ENCODE measurements at regions not wholly inside any gene's neighbourhood (a gene's known extent, or its start where the extent isn't known, plus 50 kb on each side); places are given as distances from the start of the nearest gene placed in this dataset.

DNA sequence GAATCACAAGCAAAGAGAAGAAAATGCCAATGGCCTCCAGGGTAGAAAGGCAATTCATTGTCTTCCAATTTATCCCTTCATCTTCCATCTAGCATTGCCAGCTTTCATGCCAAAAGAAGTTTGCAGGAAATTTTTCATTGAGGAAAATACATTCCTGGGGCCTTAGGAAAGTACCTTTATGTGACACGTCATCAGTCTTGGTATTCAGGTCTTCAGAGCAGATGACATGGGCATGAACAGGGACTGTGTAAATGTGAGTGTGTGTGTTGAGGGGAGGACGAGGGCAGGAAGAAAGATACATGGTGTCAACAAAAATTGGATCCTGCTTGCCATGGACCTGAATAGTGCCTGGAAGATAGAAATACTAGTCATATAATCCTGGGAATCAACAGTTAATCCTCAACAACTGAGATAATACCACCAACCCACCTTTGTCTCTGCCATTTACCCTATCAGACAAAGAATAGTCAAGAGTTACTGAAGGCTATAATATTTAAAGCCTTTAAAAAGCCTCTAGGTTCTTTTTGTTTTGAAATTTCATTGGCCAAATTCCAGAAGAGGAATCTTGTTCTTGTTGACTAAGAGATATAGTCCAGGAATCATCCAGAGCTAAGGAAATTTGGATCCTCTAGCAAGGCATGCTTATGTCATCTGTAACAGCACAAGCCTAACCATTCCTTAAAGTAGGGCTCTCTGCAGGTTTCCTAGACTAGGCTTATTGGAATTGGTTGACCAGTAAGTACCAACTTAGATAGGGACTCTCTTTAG is 405.8 kb upstream of the SASH1 start:
- Histone ChIP-seq H3K9ac (ENCODE audit: low read length in 2 of 2) (no peak overlapping the region), H3K27ac (ENCODE audit: low read length) (no peak overlapping the region), H3K27me3 (ENCODE audit: control insufficient read depth in 1 of 2, insufficient read depth in 2 of 2, low read length in 2 of 2) (no peaks in the 10 kb centered on the region), H3K4me1 (ENCODE audit: control insufficient read depth, insufficient read depth, low read length) (no peaks in the 10 kb centered on the region), H3K4me3 (ENCODE audit: low read length in 2 of 2) (no peak overlapping the region), H3K36me3 (ENCODE audit: control insufficient read depth in 2 of 2, insufficient read depth in 2 of 2, low read length in 2 of 2) (no peaks in the 10 kb centered on the region), H3K9me3 (ENCODE audit: control insufficient read depth in 2 of 2, low read length in 2 of 2) (no peaks in the 10 kb centered on the region)

DNA sequence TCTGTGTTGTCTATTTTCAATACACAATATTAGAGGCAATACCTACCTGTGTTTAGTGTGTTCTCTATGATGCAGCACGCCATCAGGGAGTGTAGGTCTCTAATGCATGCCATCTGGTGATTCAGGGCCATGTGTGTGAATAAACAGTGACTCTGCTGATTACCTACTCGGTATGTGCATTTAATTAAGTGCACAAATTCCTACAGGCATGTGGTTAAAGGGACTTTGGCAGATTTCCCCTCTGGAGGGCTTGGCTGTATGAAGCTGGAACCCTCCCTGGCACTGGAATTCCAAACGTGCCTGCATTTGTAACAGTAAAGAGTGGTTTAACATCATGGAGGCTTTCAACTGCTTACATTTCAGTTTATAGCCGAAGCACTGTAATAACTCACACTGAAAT is 401.5 kb upstream of the SASH1 start:
- H3K9ac ChIP-seq (ENCODE audit: low read length in 2 of 2) = no peak overlapping the region
- H3K27ac ChIP-seq (ENCODE audit: low read length) = no peak overlapping the region
- no peak overlapping the region for H3K4me3 ChIP-seq (ENCODE audit: low read length in 2 of 2)
- no peaks in the 10 kb centered on the region for H3K27me3 ChIP-seq (ENCODE audit: control insufficient read depth in 1 of 2, insufficient read depth in 2 of 2, low read length in 2 of 2)
- no peaks in the 10 kb centered on the region for H3K4me1 ChIP-seq (ENCODE audit: control insufficient read depth, insufficient read depth, low read length)
- no peaks in the 10 kb centered on the region for H3K36me3 ChIP-seq (ENCODE audit: control insufficient read depth in 2 of 2, insufficient read depth in 2 of 2, low read length in 2 of 2)
- H3K9me3 ChIP-seq (ENCODE audit: control insufficient read depth in 2 of 2, low read length in 2 of 2) = peaks cover 0 to 9% of the 10 kb centered on the region in 2 donors

DNA sequence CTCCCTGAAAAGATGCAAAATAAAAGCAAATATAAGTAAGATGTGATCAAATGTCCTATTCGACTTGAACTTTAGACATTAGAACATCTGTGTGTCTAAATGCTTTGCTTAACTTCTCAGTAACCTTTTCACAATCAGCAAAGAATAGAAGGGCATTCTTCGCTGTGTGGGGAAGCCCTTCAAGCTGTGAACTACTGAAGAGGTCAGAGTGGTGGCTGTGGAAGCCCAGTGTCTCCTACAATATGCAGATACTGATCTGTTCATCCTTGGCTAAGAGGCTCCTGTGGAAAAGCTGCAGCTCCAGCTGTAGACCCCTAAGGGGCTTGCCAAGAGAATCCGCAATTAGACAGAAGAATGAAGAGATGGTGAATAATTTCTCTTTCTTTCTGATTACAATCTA is 400.3 kb upstream of the SASH1 start:
- Histone ChIP-seq H3K27me3 (ENCODE audit: control insufficient read depth in 1 of 2, insufficient read depth in 2 of 2, low read length in 2 of 2) (no peaks in the 10 kb centered on the region), H3K27ac (ENCODE audit: low read length) (no peak overlapping the region), H3K9me3 (ENCODE audit: control insufficient read depth in 2 of 2, low read length in 2 of 2) (peaks cover 0 to 9% of the 10 kb centered on the region in 2 donors), H3K36me3 (ENCODE audit: control insufficient read depth in 2 of 2, insufficient read depth in 2 of 2, low read length in 2 of 2) (no peaks in the 10 kb centered on the region), H3K4me3 (ENCODE audit: low read length in 2 of 2) (no peak overlapping the region), H3K4me1 (ENCODE audit: control insufficient read depth, insufficient read depth, low read length) (no peaks in the 10 kb centered on the region), H3K9ac (ENCODE audit: low read length in 2 of 2) (no peak overlapping the region)

DNA sequence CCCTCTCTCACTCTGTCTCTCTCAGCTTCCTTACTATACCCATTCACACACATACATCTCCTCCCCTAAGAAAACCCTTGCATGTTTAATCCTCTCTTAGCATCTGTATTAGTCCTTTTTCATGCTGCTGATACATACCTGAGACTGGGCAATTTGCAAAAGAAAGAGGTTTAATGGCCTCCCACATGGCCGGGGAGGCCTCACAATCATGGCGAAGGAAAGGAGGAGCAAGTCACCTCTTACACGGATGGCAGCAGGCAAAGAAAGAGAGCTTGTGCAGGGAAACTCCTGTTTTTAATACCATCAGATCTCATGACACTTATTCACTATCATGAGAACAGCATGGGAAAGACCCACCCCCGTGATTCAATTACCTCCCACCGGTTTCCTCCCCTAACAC is 398.5 kb upstream of the SASH1 start:
- H3K9ac ChIP-seq (ENCODE audit: low read length in 2 of 2) = no peak overlapping the region
- H3K36me3 ChIP-seq (ENCODE audit: control insufficient read depth in 2 of 2, insufficient read depth in 2 of 2, low read length in 2 of 2) = no peaks in the 10 kb centered on the region
- peaks cover 0 to 9% of the 10 kb centered on the region in 2 donors for H3K9me3 ChIP-seq (ENCODE audit: control insufficient read depth in 2 of 2, low read length in 2 of 2)
- no peak overlapping the region for H3K27ac ChIP-seq (ENCODE audit: low read length)
- H3K4me3 ChIP-seq (ENCODE audit: low read length in 2 of 2) = no peak overlapping the region
- no peaks in the 10 kb centered on the region for H3K4me1 ChIP-seq (ENCODE audit: control insufficient read depth, insufficient read depth, low read length)
- H3K27me3 ChIP-seq (ENCODE audit: control insufficient read depth in 1 of 2, insufficient read depth in 2 of 2, low read length in 2 of 2) = no peaks in the 10 kb centered on the region

DNA sequence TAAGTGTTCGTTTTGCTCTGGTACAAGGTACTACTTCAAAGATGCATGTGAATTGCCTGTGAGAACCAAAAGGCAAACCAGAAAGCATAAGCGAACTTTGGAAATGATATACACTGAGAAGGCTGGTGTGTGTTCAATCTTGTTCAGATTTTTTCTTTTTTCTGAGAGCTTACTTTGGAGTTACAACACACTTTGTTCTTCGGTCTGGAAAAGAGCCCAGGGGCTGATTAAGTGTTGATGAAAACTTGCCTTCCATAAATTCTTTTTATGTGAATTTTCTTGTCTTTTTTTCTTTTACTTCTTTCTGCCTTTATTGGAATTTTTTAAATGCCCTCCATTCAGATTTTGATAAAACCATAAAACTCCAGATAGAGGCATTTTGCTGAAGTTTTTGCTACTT is 395.1 kb upstream of the SASH1 start:
- H3K9me3 ChIP-seq (ENCODE audit: control insufficient read depth in 2 of 2, low read length in 2 of 2) = peaks cover 0 to 9% of the 10 kb centered on the region in 2 donors
- no peak overlapping the region for H3K9ac ChIP-seq (ENCODE audit: low read length in 2 of 2)
- H3K4me3 ChIP-seq (ENCODE audit: low read length in 2 of 2) = no peak overlapping the region
- H3K36me3 ChIP-seq (ENCODE audit: control insufficient read depth in 2 of 2, insufficient read depth in 2 of 2, low read length in 2 of 2) = no peaks in the 10 kb centered on the region
- no peaks in the 10 kb centered on the region for H3K4me1 ChIP-seq (ENCODE audit: control insufficient read depth, insufficient read depth, low read length)
- H3K27ac ChIP-seq (ENCODE audit: low read length) = no peak overlapping the region
- H3K27me3 ChIP-seq (ENCODE audit: control insufficient read depth in 1 of 2, insufficient read depth in 2 of 2, low read length in 2 of 2) = no peaks in the 10 kb centered on the region

DNA sequence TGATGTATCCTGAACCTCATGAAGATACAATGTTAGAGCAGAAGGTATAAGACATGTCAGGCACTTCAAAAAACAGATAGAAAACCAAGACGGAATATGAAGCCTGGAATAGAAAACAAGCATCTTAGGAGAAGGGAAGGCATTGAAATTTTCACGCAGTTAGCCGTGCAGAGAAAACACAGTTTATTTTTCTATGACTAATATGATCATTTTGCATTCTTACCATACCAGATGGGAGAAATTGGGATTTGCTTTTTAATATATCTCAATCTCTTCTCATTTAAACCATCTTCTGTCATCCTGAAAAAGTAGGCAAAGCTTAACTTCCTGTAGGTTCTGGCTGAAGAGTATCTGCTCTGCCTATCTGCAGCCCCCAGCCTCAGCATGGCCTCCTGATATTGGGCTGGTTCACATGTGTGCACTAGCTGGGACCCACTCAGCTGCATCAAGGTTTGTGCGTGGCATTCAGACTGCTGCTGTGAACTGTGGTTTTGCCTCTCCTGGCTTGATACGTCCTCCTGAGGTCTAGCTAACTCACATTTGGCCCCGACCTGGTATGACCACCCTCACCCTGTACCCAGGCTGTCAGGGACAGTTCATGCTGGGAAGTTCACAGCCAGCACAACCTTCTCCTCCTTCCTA is 392.5 kb upstream of the SASH1 start:
- Histone ChIP-seq H3K27me3 (ENCODE audit: control insufficient read depth in 1 of 2, insufficient read depth in 2 of 2, low read length in 2 of 2) (no peaks in the 10 kb centered on the region), H3K9ac (ENCODE audit: low read length in 2 of 2) (no peak overlapping the region), H3K4me3 (ENCODE audit: low read length in 2 of 2) (no peak overlapping the region), H3K9me3 (ENCODE audit: control insufficient read depth in 2 of 2, low read length in 2 of 2) (peaks cover 0 to 4% of the 10 kb centered on the region in 2 donors), H3K4me1 (ENCODE audit: control insufficient read depth, insufficient read depth, low read length) (no peaks in the 10 kb centered on the region), H3K27ac (ENCODE audit: low read length) (no peak overlapping the region), H3K36me3 (ENCODE audit: control insufficient read depth in 2 of 2, insufficient read depth in 2 of 2, low read length in 2 of 2) (no peaks in the 10 kb centered on the region)

DNA sequence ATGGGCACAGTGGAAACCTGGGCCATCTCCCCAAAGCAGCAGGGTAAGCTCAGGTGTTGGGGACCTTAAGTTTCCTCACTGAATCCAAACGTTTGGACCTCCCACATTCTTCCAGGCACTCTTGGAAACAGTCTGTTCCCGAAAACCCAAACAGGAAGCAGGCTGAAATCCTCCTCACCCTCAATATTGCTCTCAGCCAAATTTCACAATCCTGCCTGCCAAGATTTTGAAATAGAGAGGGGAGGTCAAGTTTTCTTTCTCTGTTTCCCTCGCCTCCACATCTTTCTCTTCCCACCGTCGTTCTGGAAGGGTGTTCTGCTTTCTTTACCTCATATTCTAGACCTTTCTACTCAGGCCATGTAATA is 392.0 kb upstream of the SASH1 start:
- Histone ChIP-seq H3K27ac (ENCODE audit: low read length) (no peak overlapping the region), H3K27me3 (ENCODE audit: control insufficient read depth in 1 of 2, insufficient read depth in 2 of 2, low read length in 2 of 2) (no peaks in the 10 kb centered on the region), H3K36me3 (ENCODE audit: control insufficient read depth in 2 of 2, insufficient read depth in 2 of 2, low read length in 2 of 2) (no peaks in the 10 kb centered on the region), H3K4me1 (ENCODE audit: control insufficient read depth, insufficient read depth, low read length) (no peaks in the 10 kb centered on the region), H3K9me3 (ENCODE audit: control insufficient read depth in 2 of 2, low read length in 2 of 2) (peaks cover 0 to 3% of the 10 kb centered on the region in 2 donors), H3K4me3 (ENCODE audit: low read length in 2 of 2) (no peak overlapping the region), H3K9ac (ENCODE audit: low read length in 2 of 2) (no peak overlapping the region)

DNA sequence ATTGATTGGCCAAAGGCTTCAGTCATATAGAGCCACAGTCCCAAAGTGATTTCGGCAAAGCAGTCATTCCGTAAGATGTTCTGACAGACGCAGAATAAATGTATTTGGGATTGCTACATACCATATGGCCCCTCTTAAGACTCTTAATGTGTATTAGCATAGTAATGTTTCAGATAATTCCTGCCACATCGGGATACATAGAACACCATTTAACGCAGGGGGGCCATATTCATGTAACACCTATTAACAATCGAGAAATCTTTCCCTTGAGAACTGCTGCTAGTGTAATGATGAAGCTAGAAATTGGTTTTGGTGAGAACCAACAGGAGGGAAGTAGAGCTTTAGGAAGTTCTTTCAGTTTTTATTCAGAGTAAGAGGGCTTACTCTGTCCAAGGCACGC is 390.9 kb upstream of the SASH1 start:
- no peaks in the 10 kb centered on the region for H3K27me3 ChIP-seq (ENCODE audit: control insufficient read depth in 1 of 2, insufficient read depth in 2 of 2, low read length in 2 of 2)
- H3K36me3 ChIP-seq (ENCODE audit: control insufficient read depth in 2 of 2, insufficient read depth in 2 of 2, low read length in 2 of 2) = no peaks in the 10 kb centered on the region
- H3K4me1 ChIP-seq (ENCODE audit: control insufficient read depth, insufficient read depth, low read length) = no peaks in the 10 kb centered on the region
- H3K27ac ChIP-seq (ENCODE audit: low read length) = no peak overlapping the region
- H3K9ac ChIP-seq (ENCODE audit: low read length in 2 of 2) = no peak overlapping the region
- H3K9me3 ChIP-seq (ENCODE audit: control insufficient read depth in 2 of 2, low read length in 2 of 2) = no peaks in the 10 kb centered on the region
- H3K4me3 ChIP-seq (ENCODE audit: low read length in 2 of 2) = no peak overlapping the region

DNA sequence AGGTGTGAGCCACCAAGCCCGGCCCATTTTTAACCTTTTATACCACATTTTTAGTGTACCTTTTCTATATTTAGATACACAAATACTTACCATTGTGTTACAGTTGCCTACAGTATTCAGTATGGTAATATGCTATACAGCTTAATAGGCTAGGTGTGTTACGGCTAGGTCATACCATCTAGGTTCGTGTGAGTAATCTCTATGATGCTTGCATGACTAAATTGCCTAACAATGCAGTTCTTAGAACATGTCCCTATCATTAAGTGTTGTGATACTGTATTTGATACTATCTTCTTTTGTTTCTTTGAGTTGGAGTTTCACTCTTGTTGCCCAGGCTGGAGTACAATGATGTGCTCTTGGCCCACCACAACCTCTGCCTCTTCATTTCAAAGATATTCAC is 387.7 kb upstream of the SASH1 start:
- no peaks in the 10 kb centered on the region for H3K36me3 ChIP-seq (ENCODE audit: control insufficient read depth in 2 of 2, insufficient read depth in 2 of 2, low read length in 2 of 2)

DNA sequence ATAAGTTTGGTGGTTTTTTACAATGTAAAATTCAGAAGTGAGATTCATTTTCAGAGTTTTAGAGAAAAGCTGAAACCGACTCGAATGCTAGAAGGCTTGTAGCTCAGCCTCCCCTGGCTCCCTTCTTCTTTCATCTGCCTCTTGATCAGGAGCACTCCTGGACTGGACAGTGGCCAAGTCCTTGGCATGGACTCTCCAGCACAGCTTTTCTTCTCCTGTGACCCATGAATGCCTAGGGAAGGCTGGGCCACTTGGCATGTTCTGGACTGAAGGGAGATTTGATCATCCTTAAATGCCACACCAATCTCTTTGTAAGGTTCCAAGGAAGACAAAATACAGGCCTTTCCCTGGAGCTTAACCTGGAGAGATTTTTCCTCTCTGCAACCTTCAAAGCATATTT is 384.0 kb upstream of the SASH1 start:
- Histone ChIP-seq H3K4me3 (ENCODE audit: low read length in 2 of 2) (no peak overlapping the region), H3K27me3 (ENCODE audit: control insufficient read depth in 1 of 2, insufficient read depth in 2 of 2, low read length in 2 of 2) (no peaks in the 10 kb centered on the region), H3K9me3 (ENCODE audit: control insufficient read depth in 2 of 2, low read length in 2 of 2) (no peaks in the 10 kb centered on the region), H3K4me1 (ENCODE audit: control insufficient read depth, insufficient read depth, low read length) (no peaks in the 10 kb centered on the region), H3K9ac (ENCODE audit: low read length in 2 of 2) (no peak overlapping the region), H3K27ac (ENCODE audit: low read length) (no peak overlapping the region), H3K36me3 (ENCODE audit: control insufficient read depth in 2 of 2, insufficient read depth in 2 of 2, low read length in 2 of 2) (no peaks in the 10 kb centered on the region)

More for the DNA sequence above, 387.7 kb upstream of the SASH1 start:
- H3K4me3 ChIP-seq (ENCODE audit: low read length in 2 of 2) = no peak overlapping the region
- H3K9me3 ChIP-seq (ENCODE audit: control insufficient read depth in 2 of 2, low read length in 2 of 2) = no peaks in the 10 kb centered on the region
- no peak overlapping the region for H3K27ac ChIP-seq (ENCODE audit: low read length)
- H3K9ac ChIP-seq (ENCODE audit: low read length in 2 of 2) = no peak overlapping the region
- H3K4me1 ChIP-seq (ENCODE audit: control insufficient read depth, insufficient read depth, low read length) = no peaks in the 10 kb centered on the region
- no peaks in the 10 kb centered on the region for H3K27me3 ChIP-seq (ENCODE audit: control insufficient read depth in 1 of 2, insufficient read depth in 2 of 2, low read length in 2 of 2)

DNA sequence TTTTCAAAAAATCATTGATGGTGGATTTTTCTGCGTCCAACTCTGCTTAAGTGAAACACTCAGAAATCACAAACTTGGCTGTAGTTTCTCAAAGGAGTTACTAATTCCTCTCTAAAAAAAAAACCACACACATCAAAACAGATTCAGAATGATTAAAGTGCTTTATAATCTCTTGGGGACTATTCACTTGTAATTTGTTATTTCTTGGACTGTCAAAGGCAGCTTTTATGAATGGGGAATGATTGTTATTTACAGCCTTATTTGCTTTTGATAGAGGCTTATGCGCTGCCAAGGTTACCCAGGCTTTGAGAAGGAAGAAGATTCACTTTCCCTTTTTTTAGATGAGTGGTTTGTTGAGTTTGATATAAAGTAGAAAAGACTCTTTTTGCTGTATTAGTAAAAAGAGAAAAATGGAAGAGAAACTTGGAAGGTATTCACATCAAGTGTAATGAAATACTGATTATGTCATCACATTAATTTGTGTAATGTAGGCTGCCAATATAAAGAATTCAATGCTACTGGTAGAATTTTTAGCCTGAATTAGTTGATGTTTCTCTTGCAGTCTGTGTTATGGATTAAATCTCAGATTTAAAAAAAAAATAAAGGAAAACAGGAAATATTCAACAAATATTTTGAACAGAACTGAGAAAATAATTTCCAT is 381.0 kb upstream of the SASH1 start:
- no peaks in the 10 kb centered on the region for H3K27me3 ChIP-seq (ENCODE audit: control insufficient read depth in 1 of 2, insufficient read depth in 2 of 2, low read length in 2 of 2)
- no peak overlapping the region for H3K9ac ChIP-seq (ENCODE audit: low read length in 2 of 2)
- H3K9me3 ChIP-seq (ENCODE audit: control insufficient read depth in 2 of 2, low read length in 2 of 2) = no peaks in the 10 kb centered on the region
- H3K36me3 ChIP-seq (ENCODE audit: control insufficient read depth in 2 of 2, insufficient read depth in 2 of 2, low read length in 2 of 2) = no peaks in the 10 kb centered on the region
- H3K4me3 ChIP-seq (ENCODE audit: low read length in 2 of 2) = no peak overlapping the region
- H3K4me1 ChIP-seq (ENCODE audit: control insufficient read depth, insufficient read depth, low read length) = no peaks in the 10 kb centered on the region
- no peak overlapping the region for H3K27ac ChIP-seq (ENCODE audit: low read length)

Measured in stomach smooth muscle (tissue), 2 donors.